ENCODE measurements at regions not wholly inside any gene's neighbourhood (a gene's known extent, or its start where the extent isn't known, plus 50 kb on each side); places are given as distances from the start of the nearest gene placed in this dataset.
A peak's percentile ranks its signal among the peaks of the same experiment; 100 is the strongest.

DNA sequence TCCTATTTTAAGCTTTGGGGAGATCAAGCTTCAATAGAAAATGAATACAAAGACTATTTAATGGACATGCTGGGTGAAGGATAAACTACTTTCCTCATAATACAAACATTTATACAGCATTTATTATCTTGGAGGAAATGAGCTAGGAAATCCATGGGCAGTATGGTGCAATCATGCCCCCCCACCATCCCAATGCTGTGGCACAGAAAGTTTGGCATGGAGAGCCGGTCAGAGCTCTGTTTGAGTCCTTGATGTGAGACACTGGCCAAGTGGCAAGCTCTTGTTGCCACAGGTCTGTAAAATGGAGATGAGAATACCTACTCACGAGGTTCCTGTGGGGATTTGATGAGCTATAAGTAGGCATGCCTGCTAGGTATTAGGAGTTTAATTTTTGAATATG, 120.6 kb downstream of the MAB21L3 start:
- Mint-ChIP-seq H3K27ac (peak overlapping the region in 3 of 7 donors; percentile 31 to 53 (median 51)), H3K9me3 (no peaks in the 10 kb centered on the region), H3K4me1 (peaks cover 15 to 23% (median 21%) of the 10 kb centered on the region in 4 donors), H3K36me3 (no peaks in the 10 kb centered on the region), H3K4me3 (no peak overlapping the region), H3K27me3 (no peaks in the 10 kb centered on the region)
- H3K27ac ChIP-seq (ENCODE audit: low read depth, low read length), result no peak overlapping the region
- no peaks in the 10 kb centered on the region for H3K9me3 ChIP-seq (ENCODE audit: control insufficient read depth in 1 of 2, low read length in 2 of 2)
- no peaks in the 10 kb centered on the region for H3K36me3 ChIP-seq (ENCODE audit: insufficient read depth, low read length)
- intact Hi-C loops (cut with micrococcal nuclease), result loop anchor here (2.0 to 5.0 kb wide), 3 partner anchors 79 to 145 kb away; no protein-coding TSS in a partner anchor
- POLR2A ChIA-PET (ENCODE audit: partially characterized antibody), result interaction anchor here (0.9 kb wide), 1 partner anchor 253 kb away, joined by 3 read pairs; no protein-coding TSS in a partner anchor
- no peaks in the 10 kb centered on the region for H3K27me3 ChIP-seq (ENCODE audit: insufficient read depth, low read length)
- no peak for DNase-seq
- CTCF ChIA-PET (ENCODE audit: partially characterized antibody), result interaction anchor here (0.8 to 7.9 kb wide), 14 partner anchors 8 to 267 kb away, joined by 3 to 153 read pairs (median 4); no protein-coding TSS in a partner anchor
- H3K4me3 ChIP-seq (ENCODE audit: low read length in 2 of 2), result no peak overlapping the region
- H3K4me1 ChIP-seq (ENCODE audit: insufficient read depth, low read length), result peaks cover 10% of the 10 kb centered on the region

GRCh38 chr1:116232989-116233514, 121.9 kb downstream of the MAB21L3 start:
- Mint-ChIP-seq H3K9me3 (no peaks in the 10 kb centered on the region), H3K4me3 (no peak overlapping the region), H3K27me3 (no peaks in the 10 kb centered on the region), H3K36me3 (no peaks in the 10 kb centered on the region), H3K4me1 (peaks cover 15 to 23% (median 20%) of the 10 kb centered on the region in 4 donors), H3K27ac (peak overlapping the region in 4 of 7 donors; percentile 47 to 83 (median 68))
- Histone ChIP-seq H3K27me3 (ENCODE audit: insufficient read depth, low read length) (no peaks in the 10 kb centered on the region), H3K36me3 (ENCODE audit: insufficient read depth, low read length) (no peaks in the 10 kb centered on the region), H3K4me3 (ENCODE audit: low read length in 2 of 2) (no peak overlapping the region), H3K27ac (ENCODE audit: low read depth, low read length) (no peak overlapping the region), H3K9me3 (ENCODE audit: control insufficient read depth in 1 of 2, low read length in 2 of 2) (no peaks in the 10 kb centered on the region), H3K4me1 (ENCODE audit: insufficient read depth, low read length) (peaks cover 10% of the 10 kb centered on the region)
- intact Hi-C loops (cut with micrococcal nuclease), result loop anchor here (1.0 to 5.0 kb wide), 6 partner anchors 81 to 266 kb away; no protein-coding TSS in a partner anchor
- CTCF ChIA-PET (ENCODE audit: partially characterized antibody), result interaction anchor here (0.8 to 7.9 kb wide), 18 partner anchors 19 to 266 kb away, joined by 3 to 153 read pairs (median 4); no protein-coding TSS in a partner anchor
- DNase-seq, result peak; percentile 34 to 51 (median 44)
- POLR2A ChIA-PET (ENCODE audit: partially characterized antibody), result interaction anchor here (0.9 to 1.4 kb wide), 5 partner anchors 89 to 252 kb away, joined by 3 to 7 read pairs (median 3); no protein-coding TSS in a partner anchor

DNA sequence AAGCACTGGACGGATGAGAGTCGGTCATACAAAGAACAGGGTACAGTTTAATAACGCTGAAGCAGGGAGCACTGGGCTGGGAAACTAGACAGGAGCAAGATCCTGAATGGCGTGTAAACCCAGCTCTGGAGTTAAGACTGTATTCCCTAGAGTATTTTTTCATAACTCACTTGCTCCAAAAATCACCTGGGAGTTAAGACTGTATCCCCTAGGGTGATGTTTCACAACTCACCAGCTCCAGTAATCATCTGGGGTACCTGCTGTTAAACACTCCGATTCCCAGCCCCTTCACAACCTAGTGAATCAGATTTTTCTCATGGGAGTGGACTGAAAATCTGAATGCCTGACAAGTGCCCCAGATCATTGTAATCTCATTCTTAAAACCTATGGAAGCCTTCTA, 123.2 kb downstream of the MAB21L3 start:
- Mint-ChIP-seq H3K27ac (peak overlapping the region in 1 of 7 donors; percentile 13), H3K9me3 (no peaks in the 10 kb centered on the region), H3K36me3 (no peaks in the 10 kb centered on the region), H3K27me3 (no peaks in the 10 kb centered on the region), H3K4me1 (peaks cover 15 to 23% (median 20%) of the 10 kb centered on the region in 4 donors), H3K4me3 (no peak overlapping the region)
- H3K9me3 ChIP-seq (ENCODE audit: control insufficient read depth in 1 of 2, low read length in 2 of 2), result no peaks in the 10 kb centered on the region
- no peak overlapping the region for H3K4me3 ChIP-seq (ENCODE audit: low read length in 2 of 2)
- H3K4me1 ChIP-seq (ENCODE audit: insufficient read depth, low read length), result peaks cover 10% of the 10 kb centered on the region
- no peak overlapping the region for H3K27ac ChIP-seq (ENCODE audit: low read depth, low read length)
- ChIA-PET POLR2A (ENCODE audit: partially characterized antibody) (interaction anchor here (1.2 kb wide), 1 partner anchor 141 kb away, joined by 5 read pairs; no protein-coding TSS in a partner anchor), CTCF (ENCODE audit: partially characterized antibody) (interaction anchor here (1.4 to 7.9 kb wide), 5 partner anchors 10 to 250 kb away, joined by 3 to 153 read pairs (median 6); no protein-coding TSS in a partner anchor)
- no peak for DNase-seq
- no peaks in the 10 kb centered on the region for H3K36me3 ChIP-seq (ENCODE audit: insufficient read depth, low read length)
- intact Hi-C loops (cut with micrococcal nuclease), result loop anchor here (5.0 kb wide), 2 partner anchors 82 to 93 kb away; no protein-coding TSS in a partner anchor
- H3K27me3 ChIP-seq (ENCODE audit: insufficient read depth, low read length), result no peaks in the 10 kb centered on the region

GRCh38 chr1:116239916-116240315, 128.7 kb downstream of the MAB21L3 start:
- Mint-ChIP-seq H3K4me3 (no peak overlapping the region), H3K9me3 (peaks cover 0 to 2% (median 0%) of the 10 kb centered on the region in 8 donors), H3K27ac (peak overlapping the region in 1 of 7 donors; percentile 48), H3K27me3 (peaks cover 0 to 2% of the 10 kb centered on the region in 2 donors), H3K4me1 (peaks cover 3 to 10% (median 6%) of the 10 kb centered on the region in 4 donors), H3K36me3 (no peaks in the 10 kb centered on the region)
- no peaks in the 10 kb centered on the region for H3K9me3 ChIP-seq (ENCODE audit: control insufficient read depth in 1 of 2, low read length in 2 of 2)
- no peak overlapping the region for H3K4me3 ChIP-seq (ENCODE audit: low read length in 2 of 2)
- DNase-seq, result no peak
- ChIA-PET CTCF (ENCODE audit: partially characterized antibody) (interaction anchor here (1.1 to 1.4 kb wide), 2 partner anchors 246 to 335 kb away, joined by 4 read pairs; no protein-coding TSS in a partner anchor), POLR2A (ENCODE audit: partially characterized antibody) (no interaction called here)
- no peaks in the 10 kb centered on the region for H3K36me3 ChIP-seq (ENCODE audit: insufficient read depth, low read length)
- no peaks in the 10 kb centered on the region for H3K4me1 ChIP-seq (ENCODE audit: insufficient read depth, low read length)
- no peaks in the 10 kb centered on the region for H3K27me3 ChIP-seq (ENCODE audit: insufficient read depth, low read length)
- intact Hi-C loops (cut with micrococcal nuclease), result no loop called here
- H3K27ac ChIP-seq (ENCODE audit: low read depth, low read length), result no peak overlapping the region

DNA sequence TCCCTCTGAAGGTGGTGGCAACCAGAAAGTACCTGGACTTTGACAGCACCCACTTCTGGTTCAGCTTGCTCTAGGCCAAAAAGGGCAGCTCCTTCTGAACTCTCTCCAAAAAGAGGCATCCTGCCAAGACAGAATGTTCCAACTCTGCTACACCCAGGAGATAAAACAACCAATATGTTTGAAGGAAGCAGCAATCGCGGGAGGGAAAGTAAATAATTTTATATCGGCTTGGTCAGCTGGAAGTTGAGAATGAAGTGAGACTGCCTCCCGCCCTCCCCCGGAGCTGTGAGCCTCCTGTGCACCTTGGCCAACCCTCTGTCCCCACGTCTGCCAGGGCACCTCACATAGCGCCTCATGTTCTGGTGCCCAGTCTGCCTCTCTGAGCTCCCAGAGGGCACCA, 130.3 kb upstream of the ATP1A1 start:
- ChIA-PET POLR2A (ENCODE audit: partially characterized antibody) (interaction anchor here (1.3 kb wide), 1 partner anchor 70 kb away, joined by 3 read pairs; no protein-coding TSS in a partner anchor), CTCF (ENCODE audit: partially characterized antibody) (interaction anchor here (1.4 kb wide), 1 partner anchor 243 kb away, joined by 4 read pairs; no protein-coding TSS in a partner anchor)
- Mint-ChIP-seq H3K27me3 (peaks cover 0 to 2% of the 10 kb centered on the region in 2 donors), H3K9me3 (peaks cover 0 to 2% (median 0%) of the 10 kb centered on the region in 8 donors), H3K36me3 (no peaks in the 10 kb centered on the region), H3K4me3 (no peak overlapping the region), H3K4me1 (peaks cover 3 to 19% (median 6%) of the 10 kb centered on the region in 4 donors), H3K27ac (peak overlapping the region in 3 of 7 donors; percentile 7 to 72 (median 14))
- no peaks in the 10 kb centered on the region for H3K27me3 ChIP-seq (ENCODE audit: insufficient read depth, low read length)
- DNase-seq, result no peak
- H3K4me1 ChIP-seq (ENCODE audit: insufficient read depth, low read length), result no peaks in the 10 kb centered on the region
- no peaks in the 10 kb centered on the region for H3K9me3 ChIP-seq (ENCODE audit: control insufficient read depth in 1 of 2, low read length in 2 of 2)
- no peak overlapping the region for H3K27ac ChIP-seq (ENCODE audit: low read depth, low read length)
- H3K36me3 ChIP-seq (ENCODE audit: insufficient read depth, low read length), result no peaks in the 10 kb centered on the region
- intact Hi-C loops (cut with micrococcal nuclease), result no loop called here
- H3K4me3 ChIP-seq (ENCODE audit: low read length in 2 of 2), result no peak overlapping the region

DNA sequence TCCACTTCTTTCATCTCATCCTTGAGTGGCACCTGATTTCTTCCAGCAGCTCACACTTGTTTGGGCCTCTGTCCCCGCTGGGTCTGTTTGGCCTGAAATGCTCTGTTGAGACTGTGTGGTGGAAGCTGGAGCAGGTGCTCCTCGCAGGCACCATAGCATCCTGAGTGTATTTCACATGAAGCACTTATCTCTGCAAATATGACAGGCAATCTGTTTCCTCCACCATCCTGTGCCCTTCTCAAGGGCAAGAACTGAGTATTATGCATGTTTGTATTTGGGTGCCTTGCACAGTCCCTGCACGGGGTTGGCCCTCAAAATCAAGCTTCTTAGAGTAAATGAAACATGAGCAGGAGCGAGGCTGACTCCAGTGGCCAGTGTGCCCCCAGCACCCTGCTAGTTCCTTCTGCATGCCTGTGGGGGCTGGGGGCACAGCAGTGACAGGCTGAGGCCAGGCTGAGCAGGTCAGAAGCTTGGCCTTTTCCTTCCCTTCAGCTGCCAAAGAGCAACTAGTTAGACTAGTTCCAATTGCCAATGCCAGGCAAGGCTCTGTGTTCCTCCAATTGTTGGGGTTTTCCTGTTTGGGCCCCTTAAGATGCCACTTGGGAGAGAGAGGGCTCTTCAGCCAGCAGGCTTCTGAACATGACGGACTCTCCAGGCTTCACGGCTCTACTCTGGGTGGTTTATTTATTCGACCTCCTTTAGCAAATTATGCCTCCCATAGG, 129.6 kb upstream of the ATP1A1 start:
- no peaks in the 10 kb centered on the region for H3K9me3 ChIP-seq (ENCODE audit: control insufficient read depth in 1 of 2, low read length in 2 of 2)
- Mint-ChIP-seq H3K9me3 (peaks cover 0 to 2% (median 0%) of the 10 kb centered on the region in 8 donors), H3K36me3 (no peaks in the 10 kb centered on the region), H3K4me3 (no peak overlapping the region), H3K4me1 (peaks cover 3 to 19% (median 6%) of the 10 kb centered on the region in 4 donors), H3K27ac (peak overlapping the region in 1 of 7 donors; percentile 38), H3K27me3 (peaks cover 0 to 2% of the 10 kb centered on the region in 2 donors)
- H3K36me3 ChIP-seq (ENCODE audit: insufficient read depth, low read length), result no peaks in the 10 kb centered on the region
- DNase-seq, result no peak
- no peak overlapping the region for H3K4me3 ChIP-seq (ENCODE audit: low read length in 2 of 2)
- H3K4me1 ChIP-seq (ENCODE audit: insufficient read depth, low read length), result no peaks in the 10 kb centered on the region
- H3K27me3 ChIP-seq (ENCODE audit: insufficient read depth, low read length), result no peaks in the 10 kb centered on the region
- ChIA-PET CTCF (ENCODE audit: partially characterized antibody) (interaction anchor here (0.9 to 1.4 kb wide), 3 partner anchors 9 to 242 kb away, joined by 3 to 4 read pairs (median 3); no protein-coding TSS in a partner anchor), POLR2A (ENCODE audit: partially characterized antibody) (interaction anchor here (1.3 kb wide), 1 partner anchor 70 kb away, joined by 3 read pairs; no protein-coding TSS in a partner anchor)
- H3K27ac ChIP-seq (ENCODE audit: low read depth, low read length), result no peak overlapping the region
- intact Hi-C loops (cut with micrococcal nuclease), result no loop called here

DNA sequence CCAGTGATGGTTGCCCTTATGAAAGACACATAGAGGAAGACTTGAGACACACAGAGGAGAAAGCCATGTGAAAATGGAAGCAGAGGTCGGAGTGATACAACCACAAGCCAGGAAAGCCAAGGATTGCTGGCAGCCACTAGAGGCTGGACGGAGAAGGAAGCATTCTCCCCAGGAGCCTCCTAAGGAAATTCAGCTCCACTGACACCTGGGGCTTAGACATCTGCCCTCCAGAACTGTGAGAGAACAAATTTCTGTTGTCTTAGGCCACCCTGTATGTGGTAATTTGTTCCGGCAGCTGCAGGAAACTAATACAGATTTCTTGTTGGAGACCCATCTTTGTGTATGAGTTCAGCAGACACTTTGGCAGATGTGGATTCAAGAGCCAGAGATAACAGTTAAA, 126.9 kb upstream of the ATP1A1 start:
- no peaks in the 10 kb centered on the region for H3K27me3 ChIP-seq (ENCODE audit: insufficient read depth, low read length)
- ChIA-PET POLR2A (ENCODE audit: partially characterized antibody) (no interaction called here), CTCF (ENCODE audit: partially characterized antibody) (no interaction called here)
- H3K27ac ChIP-seq (ENCODE audit: low read depth, low read length), result no peak overlapping the region
- Mint-ChIP-seq H3K27me3 (peaks cover 0 to 3% of the 10 kb centered on the region in 2 donors), H3K4me1 (peaks cover 3 to 19% (median 6%) of the 10 kb centered on the region in 4 donors), H3K27ac (peak overlapping the region in 2 of 7 donors; percentile 30 to 38), H3K9me3 (peaks cover 0 to 2% (median 0%) of the 10 kb centered on the region in 8 donors), H3K4me3 (no peak overlapping the region), H3K36me3 (no peaks in the 10 kb centered on the region)
- intact Hi-C loops (cut with micrococcal nuclease), result no loop called here
- no peaks in the 10 kb centered on the region for H3K4me1 ChIP-seq (ENCODE audit: insufficient read depth, low read length)
- H3K4me3 ChIP-seq (ENCODE audit: low read length in 2 of 2), result no peak overlapping the region
- H3K36me3 ChIP-seq (ENCODE audit: insufficient read depth, low read length), result no peaks in the 10 kb centered on the region
- no peak for DNase-seq
- no peaks in the 10 kb centered on the region for H3K9me3 ChIP-seq (ENCODE audit: control insufficient read depth in 1 of 2, low read length in 2 of 2)
